HEK293T (cell line): ENCODE measurements at regions not wholly inside any gene's neighbourhood (a gene's known extent, or its start where the extent isn't known, plus 50 kb on each side); places are given as distances from the start of the nearest gene placed in this dataset.

Source experiments
- CTCF ChIA-PET: fragments of 350-600 bp; formaldehyde crosslinking; extraction: SDS; loops from one replicate; lab custom pipeline; 2021; ENCODE audit warnings: antibody characterized with exemption, inconsistent platforms; lab: Yijun Ruan, JAX
- POLR2A ChIA-PET: fragments of 350-600 bp; formaldehyde crosslinking; extraction: SDS; loops from one replicate; lab custom pipeline; 2020; ENCODE audit warnings: antibody characterized with exemption, inconsistent platforms; lab: Yijun Ruan, JAX
- DNase-seq: peaks from one replicate; pipeline ENCODE4 v3.0.0; 2012; ENCODE audit warnings: mixed read lengths; ENCODE audit errors: extremely low spot score
- ARNT ChIP-seq: fragments of 450-650 bp; IDR thresholded peaks from 2 replicates; pipeline ENCODE4 v1.6.1; 2017; ENCODE audit warnings: mild to moderate bottlenecking
- BHLHE40 ChIP-seq: fragments of 450-650 bp; IDR thresholded peaks from 2 replicates; pipeline ENCODE4 v1.6.1; 2016; ENCODE audit warnings: mild to moderate bottlenecking, moderate library complexity, borderline replicate concordance
- CTBP1 ChIP-seq: fragments of 450-650 bp; IDR thresholded peaks from 2 replicates; pipeline ENCODE4 v1.6.1; 2016; ENCODE audit warnings: borderline replicate concordance
- ELF4 ChIP-seq: fragments of 450-650 bp; IDR thresholded peaks from 2 replicates; pipeline ENCODE4 v1.6.1; 2017; ENCODE audit warnings: antibody characterized with exemption
- FOXA1 ChIP-seq: fragments of 450-650 bp; IDR thresholded peaks from 2 replicates; pipeline ENCODE4 v1.6.1; 2016; ENCODE audit warnings: mild to moderate bottlenecking
- FOXK2 ChIP-seq: fragments of 450-650 bp; IDR thresholded peaks from 2 replicates; pipeline ENCODE4 v1.6.1; 2016; ENCODE audit warnings: mild to moderate bottlenecking
- FOXM1 ChIP-seq: fragments of 450-650 bp; IDR thresholded peaks from 2 replicates; pipeline ENCODE4 v1.6.1; 2017; ENCODE audit warnings: mild to moderate bottlenecking, borderline replicate concordance
- HDGF ChIP-seq: fragments of 450-650 bp; IDR thresholded peaks from 2 replicates; pipeline ENCODE4 v1.6.1; 2017; ENCODE audit warnings: antibody characterized with exemption, borderline replicate concordance
- L3MBTL2 ChIP-seq: fragments of 450-650 bp; conservative IDR thresholded peaks from 2 replicates; pipeline ENCODE4 v1.6.1; 2016; ENCODE audit warnings: mild to moderate bottlenecking
- LEF1 ChIP-seq: fragments of 450-650 bp; IDR thresholded peaks from 2 replicates; pipeline ENCODE4 v1.6.1; 2017; ENCODE audit warnings: mild to moderate bottlenecking, borderline replicate concordance
- NFRKB ChIP-seq: fragments of 450-650 bp; IDR thresholded peaks from 2 replicates; pipeline ENCODE4 v1.6.1; 2016; ENCODE audit warnings: mild to moderate bottlenecking, moderate library complexity
- PKNOX1 ChIP-seq: fragments of 450-650 bp; IDR thresholded peaks from 2 replicates; pipeline ENCODE4 v1.6.1; 2016
- SP1 ChIP-seq: fragments of 450-650 bp; IDR thresholded peaks from 2 replicates; pipeline ENCODE4 v1.6.1; 2017
- SUZ12 ChIP-seq: fragments of 450-650 bp; IDR thresholded peaks from 2 replicates; pipeline ENCODE4 v1.6.1; 2016; ENCODE audit warnings: mild to moderate bottlenecking
- TARDBP ChIP-seq: fragments of 450-650 bp; IDR thresholded peaks from 2 replicates; pipeline ENCODE4 v1.6.1; 2016
- ZNF384 ChIP-seq: fragments of 450-650 bp; IDR thresholded peaks from 2 replicates; pipeline ENCODE4 v1.6.1; 2016

GRCh38 chr12:91885851-91886731 lies 259.6 kb downstream of the BTG1 start:
- TF ChIP-seq HDGF, result no peak
- no peak for TF ChIP-seq TARDBP
- no peak for TF ChIP-seq L3MBTL2
- no peak for TF ChIP-seq FOXM1
- TF ChIP-seq ARNT, result no peak
- TF ChIP-seq SP1, result no peak
- TF ChIP-seq ELF4, result no peak
- no peak for TF ChIP-seq BHLHE40
- no peak for TF ChIP-seq ZNF384
- TF ChIP-seq FOXK2, result no peak
- no peak for TF ChIP-seq PKNOX1
- TF ChIP-seq FOXA1, result no peak
- TF ChIP-seq NFRKB, result no peak
- no peak for TF ChIP-seq LEF1
- TF ChIP-seq CTBP1, result no peak
- TF ChIP-seq SUZ12, result no peak
- CTCF ChIA-PET, result no interaction called here
- DNase-seq, result no peak
- POLR2A ChIA-PET, result no interaction called here

GRCh38 chr12:91884230-91884629 lies 261.4 kb downstream of the BTG1 start:
- no peak for DNase-seq
- CTCF ChIA-PET, result no interaction called here
- POLR2A ChIA-PET, result no interaction called here
- no peak for TF ChIP-seq L3MBTL2
- TF ChIP-seq PKNOX1, result no peak
- no peak for TF ChIP-seq ZNF384
- no peak for TF ChIP-seq BHLHE40
- no peak for TF ChIP-seq FOXM1
- TF ChIP-seq FOXK2, result no peak
- TF ChIP-seq HDGF, result no peak
- TF ChIP-seq SUZ12, result no peak
- TF ChIP-seq ELF4, result no peak
- TF ChIP-seq TARDBP, result no peak

- no peak for DNase-seq
- no peak for TF ChIP-seq SUZ12
- TF ChIP-seq NFRKB, result no peak
- TF ChIP-seq ZNF384, result no peak
- TF ChIP-seq FOXA1, result no peak
- no peak for TF ChIP-seq BHLHE40
- TF ChIP-seq L3MBTL2, result no peak
- TF ChIP-seq TARDBP, result no peak
- TF ChIP-seq SP1, result no peak
- no peak for TF ChIP-seq LEF1
- TF ChIP-seq FOXM1, result no peak
- no peak for TF ChIP-seq FOXK2
- no peak; the same call in 1 of the 2 replicates for TF ChIP-seq CTBP1
- no peak for TF ChIP-seq ARNT
- no peak for TF ChIP-seq PKNOX1
- TF ChIP-seq HDGF, result no peak
- TF ChIP-seq ELF4, result no peak
- ChIA-PET CTCF (interaction anchor here (0.7 kb wide), 1 partner anchor 276 kb away, joined by 4 read pairs; no protein-coding TSS in a partner anchor), POLR2A (no interaction called here)
These were observed 261.8 kb downstream of the BTG1 start for GRCh38 chr12:91883811-91884210.

- CTCF ChIA-PET, result interaction anchor here (0.7 kb wide), 1 partner anchor 277 kb away, joined by 4 read pairs; no protein-coding TSS in a partner anchor
- no peak for TF ChIP-seq LEF1
- TF ChIP-seq PKNOX1, result no peak
- no peak for TF ChIP-seq L3MBTL2
- no peak for TF ChIP-seq HDGF
- no peak for TF ChIP-seq ELF4
- TF ChIP-seq FOXM1, result no peak
- no peak for TF ChIP-seq BHLHE40
- TF ChIP-seq FOXK2, result no peak
- no peak for TF ChIP-seq ZNF384
- TF ChIP-seq TARDBP, result no peak
- TF ChIP-seq NFRKB, result no peak
- no peak for TF ChIP-seq FOXA1
- TF ChIP-seq SP1, result no peak
- TF ChIP-seq SUZ12, result no peak
- no peak for TF ChIP-seq ARNT
- TF ChIP-seq CTBP1, result no peak
- DNase-seq, result no peak
- POLR2A ChIA-PET, result no interaction called here
These were observed 262.7 kb downstream of the BTG1 start for GRCh38 chr12:91882910-91883309.

- TF ChIP-seq PKNOX1, result no peak
- no peak for TF ChIP-seq FOXA1
- TF ChIP-seq NFRKB, result no peak
- no peak for TF ChIP-seq ARNT
- TF ChIP-seq ELF4, result no peak
- TF ChIP-seq FOXM1, result no peak
- no peak for TF ChIP-seq HDGF
- TF ChIP-seq SUZ12, result no peak
- no peak for TF ChIP-seq TARDBP
- TF ChIP-seq CTBP1, result no peak
- TF ChIP-seq SP1, result no peak
- no peak for TF ChIP-seq BHLHE40
- no peak for TF ChIP-seq FOXK2
- no peak for TF ChIP-seq ZNF384
- no peak for TF ChIP-seq LEF1
- TF ChIP-seq L3MBTL2, result no peak
- ChIA-PET CTCF (no interaction called here), POLR2A (no interaction called here)
- no peak for DNase-seq
These were observed 265.1 kb downstream of the BTG1 start for GRCh38 chr12:91880528-91880927.
